Choroid plexus epithelial cell (primary cell): ENCODE measurements at regions not wholly inside any gene's neighbourhood (a gene's known extent, or its start where the extent isn't known, plus 50 kb on each side); places are given as distances from the start of the nearest gene placed in this dataset.

ENCODE experiments used
- DNase-seq: peaks from one replicate; pipeline ENCODE4 v3.0.0-alpha.2; 2010; ENCODE audit warnings: low read depth
- H3K4me3 ChIP-seq: 2 replicates; pipeline ENCODE4 v1.5.1; 2011; ENCODE audit warnings: low read depth, mild to moderate bottlenecking, control low read depth, low read length, moderate library complexity
- CTCF ChIP-seq: conservative IDR thresholded peaks from 2 replicates; pipeline ENCODE4 v1.5.1; 2011; ENCODE audit warnings: low read depth, mild to moderate bottlenecking, control low read depth, inconsistent platforms, low read length, moderate library complexity

DNA sequence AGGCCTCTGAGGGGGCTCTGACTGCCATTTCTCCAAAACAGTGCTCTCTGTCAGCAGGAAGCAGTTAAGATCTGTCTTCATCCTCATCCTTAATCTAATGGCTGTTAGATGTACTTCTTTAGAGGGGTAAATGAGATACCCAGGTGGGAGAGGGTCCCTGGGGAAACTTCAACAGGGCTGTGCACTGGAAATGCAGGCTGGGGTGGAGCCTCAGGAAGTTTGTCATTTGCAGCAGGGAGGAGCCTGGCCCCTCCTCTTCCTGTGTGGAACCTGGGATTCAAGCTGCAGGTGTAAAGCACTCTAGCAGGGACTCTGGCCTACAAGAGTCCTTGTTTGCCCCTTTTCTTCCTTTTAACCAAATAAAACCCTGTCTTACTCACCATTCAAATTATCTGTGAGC is 1173.6 kb downstream of the OTOL1 start:
- no peak overlapping the region for H3K4me3 ChIP-seq
- no peak for DNase-seq
- no peak for TF ChIP-seq CTCF

GRCh38 chr3:162677475-162677874 is 1180.9 kb downstream of the OTOL1 start:
- no peak overlapping the region for H3K4me3 ChIP-seq
- no peak for TF ChIP-seq CTCF
- no peak for DNase-seq

DNA sequence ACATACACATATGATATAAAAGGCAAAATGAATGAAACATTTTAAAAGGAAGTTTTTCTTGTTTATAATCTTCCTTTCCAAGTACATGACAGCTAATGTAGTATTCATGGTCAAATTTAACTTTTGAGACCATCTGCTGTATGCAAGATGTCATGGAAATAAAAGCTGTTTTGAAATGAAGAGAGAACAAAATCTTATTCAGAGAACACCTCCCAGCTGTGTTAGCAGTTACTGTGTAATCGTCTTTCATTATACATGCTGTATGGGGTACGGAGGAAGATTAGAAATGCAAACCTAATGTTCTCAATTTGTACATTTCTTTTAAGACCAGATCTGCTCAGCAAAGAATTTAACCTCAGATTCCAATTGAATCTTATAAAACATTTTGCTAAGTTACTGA is 1182.3 kb downstream of the OTOL1 start:
- no peak overlapping the region for H3K4me3 ChIP-seq
- TF ChIP-seq CTCF: no peak
- DNase-seq: no peak

GRCh38 chr3:162684260-162684659 is 1187.7 kb downstream of the OTOL1 start:
- TF ChIP-seq CTCF: no peak
- no peak for DNase-seq

DNA sequence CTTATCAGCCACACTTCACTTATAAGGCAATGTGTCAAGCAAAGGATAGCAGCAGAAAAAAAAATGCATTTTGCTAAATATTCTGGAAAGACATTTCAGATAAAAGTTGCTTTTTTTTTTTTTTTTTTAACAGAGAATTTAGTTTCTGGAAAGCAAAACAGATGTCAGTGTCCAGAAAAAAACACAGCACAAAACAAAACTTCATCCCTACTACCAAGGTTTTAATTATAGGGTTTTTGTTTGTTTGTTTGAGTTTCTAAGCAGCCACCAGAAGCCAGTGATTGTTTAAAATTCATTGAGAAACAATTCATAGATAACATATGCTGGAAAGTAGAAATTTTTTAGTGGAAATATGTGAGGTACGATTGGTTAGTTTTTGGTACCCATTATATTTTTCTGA is 1202.7 kb downstream of the OTOL1 start:
- H3K4me3 ChIP-seq: no peak overlapping the region
- no peak for DNase-seq
- TF ChIP-seq CTCF: no peak

More at GRCh38 chr3:162684260-162684659, 1187.7 kb downstream of the OTOL1 start:
- H3K4me3 ChIP-seq: no peak overlapping the region

- DNase-seq: no peak
- TF ChIP-seq CTCF: no peak
- H3K4me3 ChIP-seq: no peak overlapping the region
Observed at GRCh38 chr3:162701211-162701610, 1204.6 kb downstream of the OTOL1 start.

- no peak for DNase-seq
- TF ChIP-seq CTCF: no peak
- no peak overlapping the region for H3K4me3 ChIP-seq
Observed at GRCh38 chr3:162702768-162703385, 1206.3 kb downstream of the OTOL1 start.
